Hepatocyte (in vitro differentiated cells): ENCODE measurements at regions not wholly inside any gene's neighbourhood (a gene's known extent, or its start where the extent isn't known, plus 50 kb on each side); places are given as distances from the start of the nearest gene placed in this dataset.

Experiments used
- DNase-seq: peaks from one replicate; pipeline ENCODE4 v3.0.0-alpha.2; 2016; ENCODE audit warnings: low spot score
- H2AFZ ChIP-seq: fragments of 200-600 bp; sonication (generic); 2 replicates; pipeline ENCODE4 v1.6.0; 2016; ENCODE audit warnings: antibody characterized with exemption, mild to moderate bottlenecking
- H3K27ac ChIP-seq: fragments of 200-600 bp; sonication (generic); 2 replicates; pipeline ENCODE4 v1.5.1; 2016; ENCODE audit warnings: mild to moderate bottlenecking
- H3K27me3 ChIP-seq: fragments of 200-600 bp; sonication (generic); 2 replicates; pipeline ENCODE4 v1.6.1; 2016
- H3K36me3 ChIP-seq: fragments of 200-600 bp; sonication (generic); replicated peaks from 2 replicates; pipeline ENCODE4 v1.5.1; 2016; ENCODE audit warnings: low read depth; ENCODE audit not compliant: insufficient read depth
- H3K4me1 ChIP-seq: fragments of 200-600 bp; sonication (generic); 2 replicates; pipeline ENCODE4 v1.5.1; 2016; ENCODE audit warnings: mild to moderate bottlenecking, moderate library complexity; ENCODE audit not compliant: insufficient read depth
- H3K4me2 ChIP-seq: fragments of 200-600 bp; sonication (generic); 2 replicates; pipeline ENCODE4 v1.6.0; 2016
- H3K4me3 ChIP-seq: fragments of 200-600 bp; sonication (generic); 2 replicates; pipeline ENCODE4 v1.5.1; 2016; ENCODE audit warnings: mild to moderate bottlenecking
- H3K79me2 ChIP-seq: fragments of 200-600 bp; sonication (generic); 2 replicates; pipeline ENCODE4 v1.6.0; 2017; ENCODE audit warnings: mild to moderate bottlenecking
- H3K9me2 ChIP-seq: fragments of 200-600 bp; sonication (generic); replicated peaks from 2 replicates; pipeline ENCODE4 v1.6.0; 2017; ENCODE audit warnings: mild to moderate bottlenecking; ENCODE audit not compliant: insufficient read depth
- H3K9me3 ChIP-seq: fragments of 200-600 bp; sonication (generic); 2 replicates; pipeline ENCODE4 v1.5.1; 2016; ENCODE audit warnings: low read depth, mild to moderate bottlenecking
- H4K20me1 ChIP-seq: fragments of 200-600 bp; sonication (generic); 2 replicates; pipeline ENCODE4 v1.6.0; 2016; ENCODE audit warnings: mild to moderate bottlenecking; ENCODE audit not compliant: insufficient read depth, poor library complexity, severe bottlenecking
- EZH2 ChIP-seq: fragments of 200-600 bp; sonication (generic); IDR thresholded peaks from 2 replicates; pipeline ENCODE4 v1.6.1; 2016; ENCODE audit warnings: antibody characterized with exemption, mild to moderate bottlenecking, borderline replicate concordance
- EZH2phosphoT487 ChIP-seq: fragments of 200-600 bp; sonication (generic); IDR thresholded peaks from one replicate; pipeline ENCODE4 v1.6.1; 2018; ENCODE audit warnings: antibody characterized with exemption, mild to moderate bottlenecking, low read depth, moderate library complexity; ENCODE audit not compliant: unreplicated experiment, severe bottlenecking
- WGBS: methylation state at CpG from one replicate; pipeline ENCODE4 v1.1.6; 2016; ENCODE audit warnings: low lambda C conversion rate; ENCODE audit errors: missing lambda C conversion rate; 5-methylcytosine and 5-hydroxymethylcytosine counted together
- TF ChIP-seq, protein P1 (sequence below): fragments of 200-600 bp; sonication (generic); IDR thresholded peaks from 2 replicates; pipeline ENCODE4 v1.5.1; 2016; ENCODE audit warnings: antibody characterized with exemption, mild to moderate bottlenecking; ENCODE audit not compliant: poor library complexity

DNA sequence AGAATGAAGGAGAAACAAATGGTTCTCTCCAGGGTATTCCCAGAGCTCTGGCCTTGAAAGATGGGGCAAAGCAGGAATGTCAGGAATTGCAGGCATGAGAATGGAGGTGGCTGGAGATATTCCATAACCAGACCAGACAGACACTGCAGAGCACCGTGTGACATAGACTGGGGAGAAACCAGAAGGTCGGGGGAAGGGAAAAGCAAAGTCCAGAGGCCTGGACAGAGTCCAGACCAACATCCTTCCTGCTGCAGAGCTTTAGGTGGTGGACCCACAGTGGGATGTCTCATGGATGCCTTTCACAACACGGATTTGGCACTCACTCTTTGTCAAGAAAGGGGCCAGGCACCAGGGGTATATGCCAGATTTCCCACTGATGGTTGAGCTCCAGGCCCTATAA, 177.2 kb upstream of the INHBA start:
- Histone ChIP-seq H3K9me2 (no peaks in the 10 kb centered on the region), H3K79me2 (no peaks in the 10 kb centered on the region), H4K20me1 (no peaks in the 10 kb centered on the region), H3K27ac (no peak overlapping the region), H2AFZ (no peak overlapping the region), H3K4me3 (no peak overlapping the region), H3K36me3 (no peaks in the 10 kb centered on the region), H3K9me3 (no peaks in the 10 kb centered on the region), H3K4me2 (no peak overlapping the region), H3K4me1 (no peaks in the 10 kb centered on the region), H3K27me3 (no peaks in the 10 kb centered on the region)
- TF ChIP-seq, protein P1, sequence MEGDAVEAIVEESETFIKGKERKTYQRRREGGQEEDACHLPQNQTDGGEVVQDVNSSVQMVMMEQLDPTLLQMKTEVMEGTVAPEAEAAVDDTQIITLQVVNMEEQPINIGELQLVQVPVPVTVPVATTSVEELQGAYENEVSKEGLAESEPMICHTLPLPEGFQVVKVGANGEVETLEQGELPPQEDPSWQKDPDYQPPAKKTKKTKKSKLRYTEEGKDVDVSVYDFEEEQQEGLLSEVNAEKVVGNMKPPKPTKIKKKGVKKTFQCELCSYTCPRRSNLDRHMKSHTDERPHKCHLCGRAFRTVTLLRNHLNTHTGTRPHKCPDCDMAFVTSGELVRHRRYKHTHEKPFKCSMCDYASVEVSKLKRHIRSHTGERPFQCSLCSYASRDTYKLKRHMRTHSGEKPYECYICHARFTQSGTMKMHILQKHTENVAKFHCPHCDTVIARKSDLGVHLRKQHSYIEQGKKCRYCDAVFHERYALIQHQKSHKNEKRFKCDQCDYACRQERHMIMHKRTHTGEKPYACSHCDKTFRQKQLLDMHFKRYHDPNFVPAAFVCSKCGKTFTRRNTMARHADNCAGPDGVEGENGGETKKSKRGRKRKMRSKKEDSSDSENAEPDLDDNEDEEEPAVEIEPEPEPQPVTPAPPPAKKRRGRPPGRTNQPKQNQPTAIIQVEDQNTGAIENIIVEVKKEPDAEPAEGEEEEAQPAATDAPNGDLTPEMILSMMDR = no peak
- DNase-seq = peak; percentile 32
- 35% methylated on average over 3 of the region's 3 CpGs for WGBS

DNA sequence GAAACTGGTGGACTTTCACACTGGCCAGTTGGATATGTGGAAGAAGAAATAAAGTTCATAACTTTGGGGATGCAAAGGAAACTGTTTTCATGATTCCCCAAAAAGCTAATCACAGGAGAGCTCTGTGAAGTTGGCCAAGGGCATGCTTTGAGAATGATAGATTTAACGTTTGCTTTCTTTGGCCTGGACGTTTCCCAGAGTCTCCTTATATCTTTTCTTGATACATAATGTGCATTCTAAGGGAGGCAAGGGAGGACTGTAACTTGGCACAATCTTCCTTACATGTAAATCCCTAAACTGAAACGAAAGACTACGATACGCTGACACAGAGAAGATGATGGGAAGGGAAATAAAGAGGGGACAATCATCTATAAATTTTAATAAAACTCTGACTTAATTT, 176.5 kb upstream of the INHBA start:
- WGBS = 73% methylated on average over 5 of the region's 5 CpGs
- Histone ChIP-seq H3K4me3 (no peak overlapping the region), H3K9me2 (no peaks in the 10 kb centered on the region), H3K79me2 (no peaks in the 10 kb centered on the region), H2AFZ (no peak overlapping the region), H3K4me2 (no peak overlapping the region), H4K20me1 (no peaks in the 10 kb centered on the region), H3K27me3 (no peaks in the 10 kb centered on the region), H3K36me3 (no peaks in the 10 kb centered on the region), H3K27ac (no peak overlapping the region), H3K4me1 (no peaks in the 10 kb centered on the region), H3K9me3 (no peaks in the 10 kb centered on the region)
- no peak for DNase-seq
- TF ChIP-seq EZH2 (no peak), EZH2phosphoT487 (no peak)
- TF ChIP-seq, protein P1 = no peak

DNA sequence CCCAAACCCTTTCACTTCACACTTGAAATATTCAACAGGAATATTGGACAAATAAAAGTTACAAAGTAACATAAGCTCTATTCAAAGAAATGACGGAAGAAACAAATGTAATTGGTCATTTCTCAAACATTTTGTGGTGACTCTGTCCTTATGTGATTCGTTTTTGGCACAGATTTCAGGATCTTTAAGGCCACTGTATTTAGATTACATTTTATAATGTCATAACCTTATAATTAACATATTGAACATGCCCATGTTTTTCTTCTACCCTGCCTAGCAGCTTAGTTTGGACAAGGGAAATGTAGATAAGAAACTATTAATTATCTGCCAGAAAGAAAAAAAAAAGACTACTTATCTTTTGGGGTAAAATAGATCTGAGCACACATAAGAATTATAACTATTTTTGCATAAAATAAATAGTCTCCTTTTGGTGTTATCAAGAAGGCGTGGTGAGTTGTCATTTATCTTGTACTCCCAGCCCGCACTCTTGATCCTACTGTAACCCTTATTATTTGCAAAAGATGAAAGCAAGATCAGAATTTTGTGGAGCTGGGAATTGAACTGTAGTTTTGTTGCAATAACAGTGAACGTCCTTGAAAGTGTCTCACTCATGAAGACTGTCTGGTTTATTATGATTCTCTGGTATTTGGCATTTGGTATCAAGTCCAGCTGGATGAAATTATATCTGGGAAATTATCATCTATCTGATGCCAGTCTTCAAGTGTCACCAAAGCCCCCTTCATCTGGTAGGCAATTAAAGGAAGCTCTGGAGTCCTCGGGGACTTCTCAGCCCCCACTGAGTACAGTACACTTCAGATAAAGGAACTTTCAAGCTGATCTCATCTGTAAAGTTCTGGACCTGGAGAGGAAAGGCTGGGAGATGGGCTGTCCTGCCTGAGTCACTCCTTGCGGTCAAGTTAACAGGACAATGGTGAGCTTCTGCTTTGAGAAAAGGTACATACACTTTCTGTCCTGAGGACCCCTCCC, 175.7 kb upstream of the INHBA start:
- WGBS = 63% methylated on average over 7 of the region's 7 CpGs
- Histone ChIP-seq H3K4me3 (no peak overlapping the region), H3K9me3 (no peaks in the 10 kb centered on the region), H4K20me1 (no peaks in the 10 kb centered on the region), H3K36me3 (no peaks in the 10 kb centered on the region), H3K27ac (no peak overlapping the region), H2AFZ (no peak overlapping the region), H3K4me1 (no peaks in the 10 kb centered on the region), H3K79me2 (no peaks in the 10 kb centered on the region), H3K9me2 (no peaks in the 10 kb centered on the region), H3K27me3 (no peaks in the 10 kb centered on the region), H3K4me2 (no peak overlapping the region)
- TF ChIP-seq EZH2phosphoT487 = no peak
- no peak for TF ChIP-seq EZH2
- TF ChIP-seq, protein P1 = no peak
- no peak for DNase-seq
